HG03469 (cell line): ENCODE measurements at regions not wholly inside any gene's neighbourhood (a gene's known extent, or its start where the extent isn't known, plus 50 kb on each side); places are given as distances from the start of the nearest gene placed in this dataset.
"Not testable (repeated sequence)": the region's sequence is repeated elsewhere in the genome, so short reads cannot be mapped to it uniquely, and the experiment has no call there.

Experiments
- ATAC-seq: cut with Tn5 transposase; IDR thresholded peaks from one replicate; pipeline ENCODE4 v1.9.1; 2021; ENCODE audit warnings: mild to moderate bottlenecking, moderate library complexity, moderate number of reproducible peaks; ENCODE audit not compliant: unreplicated experiment

GRCh38 chr16:85200471-85201278 is 88.4 kb upstream of the CIBAR2 start:
- ATAC-seq: no peak

DNA sequence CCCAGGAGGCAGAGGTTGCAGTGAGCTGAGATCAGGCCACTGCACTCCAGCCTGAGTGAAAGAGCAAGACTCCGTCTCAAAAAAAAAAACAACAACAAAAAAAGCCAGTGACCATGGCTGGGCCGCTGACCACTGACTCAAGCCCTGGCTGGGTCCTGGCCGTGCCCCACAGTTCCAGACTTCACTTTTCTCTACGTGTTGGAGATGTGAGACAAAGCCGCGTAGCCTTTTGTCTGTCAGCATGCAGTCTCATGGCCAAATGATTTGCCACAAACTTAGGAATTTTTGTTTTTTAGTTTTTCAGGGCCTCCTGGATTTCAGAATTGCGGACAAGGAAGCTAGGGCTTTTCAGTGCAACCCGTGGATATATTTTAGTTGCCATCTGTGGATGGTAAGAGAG is 89.3 kb upstream of the CIBAR2 start:
- no peak for ATAC-seq

DNA sequence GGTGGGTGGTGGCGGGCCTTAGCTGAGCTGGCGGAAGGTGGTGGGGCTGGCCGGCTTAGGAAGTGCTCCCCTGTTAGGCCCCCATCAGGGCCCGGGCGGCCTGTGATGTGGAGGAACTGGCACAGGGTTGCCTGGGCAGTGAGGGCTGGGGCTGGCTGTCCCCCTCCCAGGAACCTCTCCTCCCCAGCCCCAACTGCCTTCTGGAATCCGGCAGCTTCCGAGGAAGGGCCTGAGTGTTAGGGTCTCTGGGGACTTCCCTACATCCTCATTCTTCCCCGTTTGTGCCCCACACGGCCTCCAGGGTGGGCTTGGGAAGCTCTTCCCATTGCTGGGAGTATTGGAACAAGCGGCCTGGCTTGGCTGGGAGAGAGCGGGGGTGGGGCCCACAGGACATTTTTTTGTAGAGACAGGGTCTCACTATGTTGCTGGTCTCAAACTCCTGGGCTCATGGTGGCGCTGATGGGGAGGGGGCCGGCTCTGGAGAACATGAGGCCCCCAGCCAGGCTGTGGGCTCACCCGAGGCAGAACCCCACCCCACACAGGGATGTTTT is 89.9 kb upstream of the CIBAR2 start:
- ATAC-seq: no peak

GRCh38 chr16:85202631-85203461 is 90.6 kb upstream of the CIBAR2 start:
- ATAC-seq: no peak

GRCh38 chr16:85203462-85203813 is 91.2 kb upstream of the CIBAR2 start:
- no peak for ATAC-seq

GRCh38 chr16:85204242-85205010 is 92.2 kb upstream of the CIBAR2 start:
- no peak for ATAC-seq

GRCh38 chr16:85205257-85205656 is 93.0 kb upstream of the CIBAR2 start:
- not testable (repeated sequence) for ATAC-seq

- no peak for ATAC-seq
Measured at GRCh38 chr16:85205747-85206471, 93.6 kb upstream of the CIBAR2 start.

DNA sequence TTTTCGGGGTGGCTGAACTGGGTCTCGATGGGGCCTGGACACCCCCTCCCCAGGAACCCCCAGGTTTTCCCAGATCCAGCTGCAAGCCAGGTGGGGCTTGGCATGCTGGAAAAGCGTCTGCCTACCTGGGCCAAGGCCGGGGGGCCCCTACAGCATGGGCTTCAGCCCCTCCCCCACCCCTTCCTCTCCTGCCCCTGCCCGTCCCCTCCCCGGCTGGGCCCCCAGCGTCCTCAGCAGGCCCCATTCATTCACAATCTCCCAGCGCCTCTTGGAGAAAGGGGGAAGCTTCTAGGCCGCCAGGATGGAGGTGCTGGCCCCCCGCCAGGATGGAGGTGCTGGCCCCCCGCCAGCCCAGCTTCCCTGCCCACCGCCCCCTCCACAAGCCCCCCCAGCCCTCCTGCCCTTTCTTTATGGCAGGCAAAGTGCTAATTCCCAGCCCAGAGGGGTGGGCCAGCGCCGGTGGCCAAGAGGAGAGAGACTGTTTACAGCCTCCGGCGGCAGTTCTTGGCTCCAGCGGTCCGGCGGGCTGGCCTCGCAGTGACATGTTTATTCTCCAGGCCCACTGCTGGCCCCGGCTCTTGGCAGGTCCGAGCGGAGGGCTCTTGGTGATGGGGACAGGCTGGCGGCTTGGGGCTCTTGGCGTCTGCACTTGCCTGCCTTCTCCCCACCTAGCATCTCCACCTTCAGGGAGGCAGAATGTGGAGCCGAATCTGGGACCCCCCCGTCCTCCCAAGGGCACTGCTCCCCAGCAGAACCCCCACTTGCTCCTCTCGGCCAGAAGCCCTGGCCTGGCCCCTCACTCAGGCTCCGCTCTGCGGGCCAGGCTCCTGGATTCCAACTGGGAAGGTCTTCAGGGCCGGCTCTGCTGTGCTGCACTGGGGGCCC is 94.4 kb upstream of the CIBAR2 start:
- no peak for ATAC-seq

DNA sequence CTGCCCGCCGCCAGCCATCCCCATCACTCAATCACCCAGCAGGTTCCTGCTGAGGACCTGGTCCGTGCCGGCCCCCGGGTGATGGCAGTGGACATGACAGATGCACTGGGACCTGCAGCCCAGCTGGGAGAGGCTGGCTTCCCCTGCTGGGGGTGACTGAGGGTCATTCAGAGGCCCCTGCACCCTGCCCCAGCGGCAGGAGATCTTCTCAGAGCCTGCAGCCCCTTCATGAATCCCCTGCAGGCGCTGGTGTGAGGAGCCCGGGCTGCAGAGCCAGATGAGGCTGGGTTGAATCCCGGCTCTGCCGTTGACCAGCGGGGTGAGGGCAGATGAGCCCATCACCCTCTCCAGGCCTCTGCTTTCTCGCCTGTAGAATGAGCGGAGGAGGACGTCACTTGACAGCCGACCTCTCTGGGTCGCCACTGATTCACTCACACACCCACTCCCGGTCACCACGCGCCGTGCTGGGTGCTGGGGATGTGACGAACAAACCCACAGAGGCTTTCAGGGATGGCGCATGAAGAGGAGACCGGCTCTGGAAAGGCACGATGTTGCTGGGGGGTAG is 95.2 kb upstream of the CIBAR2 start:
- ATAC-seq: no peak

DNA sequence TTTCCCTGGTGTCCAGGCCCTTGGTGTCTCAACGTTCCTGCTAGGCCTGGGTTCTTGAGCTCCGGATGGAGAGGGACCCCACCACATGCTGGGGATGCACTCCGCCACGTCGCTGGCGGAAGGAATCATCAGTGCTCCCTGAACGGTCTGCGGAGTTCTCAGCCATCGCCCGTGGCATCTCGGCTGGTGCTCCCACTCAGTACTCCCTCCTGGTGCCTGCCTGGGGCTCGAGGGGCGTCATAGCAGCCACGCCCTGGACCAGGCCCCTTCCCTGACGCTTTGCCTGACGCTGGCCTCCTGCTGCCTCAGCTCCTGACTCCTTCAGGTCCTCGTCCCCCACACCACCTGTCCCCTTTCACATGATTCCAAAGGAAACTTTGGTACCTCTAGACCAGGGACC is 95.9 kb upstream of the CIBAR2 start:
- no peak for ATAC-seq

DNA sequence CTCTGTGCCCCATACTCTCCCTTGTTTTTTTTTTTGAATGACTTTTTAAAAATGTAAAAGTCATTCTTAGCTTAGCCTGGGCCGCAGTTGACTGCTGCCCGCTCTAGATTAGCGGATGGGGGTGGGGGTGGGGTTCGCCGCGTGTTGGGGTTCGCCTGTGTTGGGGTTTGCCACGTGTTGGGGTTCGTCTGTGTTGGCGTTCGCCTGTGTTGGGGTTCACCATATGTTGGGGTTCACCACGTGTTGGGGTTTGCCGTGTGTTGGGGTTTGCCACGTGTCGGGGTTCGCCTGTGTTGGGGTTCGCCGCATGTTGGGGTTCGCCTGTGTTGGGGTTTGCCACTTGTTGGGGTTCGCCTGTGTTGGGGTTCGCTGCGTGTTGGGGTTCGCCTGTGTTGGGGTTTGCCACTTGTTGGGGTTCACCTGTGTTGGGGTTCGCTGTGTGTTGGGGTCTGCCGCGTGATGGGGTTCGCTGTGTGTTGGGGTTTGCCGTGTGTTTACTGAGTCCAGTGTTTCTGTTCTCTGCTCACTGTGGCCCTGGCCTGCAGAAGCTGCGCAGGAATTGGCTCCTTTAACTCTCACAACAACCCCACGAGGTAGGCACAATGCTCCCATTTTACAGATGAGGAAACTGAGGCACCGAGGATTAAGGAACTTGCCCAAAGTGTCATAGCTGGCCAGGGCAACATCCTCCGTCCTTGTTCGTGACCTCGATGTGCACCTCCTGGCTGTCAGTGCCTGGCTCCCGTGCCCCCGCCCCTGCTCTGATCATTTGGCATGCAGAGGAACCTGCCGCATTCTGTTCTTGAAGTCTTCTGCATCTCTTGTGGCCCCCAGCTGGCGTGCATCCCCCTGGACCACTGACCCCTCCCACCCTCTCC is 96.6 kb upstream of the CIBAR2 start:
- no peak for ATAC-seq

- ATAC-seq: no peak
Measured at GRCh38 chr16:85209526-85210121, 97.4 kb upstream of the CIBAR2 start.

DNA sequence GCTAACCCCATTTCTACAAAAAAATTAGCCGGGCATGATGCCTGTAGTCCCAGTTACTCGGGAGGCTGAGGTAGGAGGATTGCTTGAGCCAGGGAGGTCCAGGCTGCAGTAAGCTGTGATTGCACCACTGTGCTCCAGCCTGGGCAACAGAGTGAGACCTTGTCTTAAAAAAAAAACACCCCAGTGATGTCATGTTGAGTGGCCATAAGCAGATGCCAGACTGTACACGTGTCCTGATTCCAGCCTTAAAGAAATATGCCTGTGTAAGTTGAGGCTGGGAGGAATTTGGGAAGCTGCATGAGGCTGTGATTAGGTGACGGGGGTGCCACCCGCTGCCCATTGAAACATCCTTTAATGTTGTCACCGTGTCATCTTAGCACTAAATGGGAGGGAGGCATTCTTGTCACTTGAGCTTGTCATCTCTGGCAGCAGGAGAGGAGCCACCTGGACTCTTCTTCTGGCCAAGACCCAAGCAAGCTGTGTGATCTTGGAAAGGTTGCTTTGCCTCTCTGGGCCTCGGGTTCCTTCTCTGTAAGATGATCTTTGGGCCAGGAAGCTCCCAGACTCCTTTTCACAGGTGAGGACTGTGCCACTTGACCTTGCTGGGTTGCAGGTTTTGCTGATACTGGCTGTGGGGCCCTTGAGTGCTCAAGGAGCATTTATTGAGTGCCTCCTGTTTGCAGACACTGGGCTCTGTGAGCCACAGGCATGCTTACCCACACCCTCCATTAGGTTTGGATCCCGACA is 98.3 kb upstream of the CIBAR2 start:
- no peak for ATAC-seq

GRCh38 chr16:85211271-85211801 is 99.1 kb upstream of the CIBAR2 start:
- ATAC-seq: no peak

DNA sequence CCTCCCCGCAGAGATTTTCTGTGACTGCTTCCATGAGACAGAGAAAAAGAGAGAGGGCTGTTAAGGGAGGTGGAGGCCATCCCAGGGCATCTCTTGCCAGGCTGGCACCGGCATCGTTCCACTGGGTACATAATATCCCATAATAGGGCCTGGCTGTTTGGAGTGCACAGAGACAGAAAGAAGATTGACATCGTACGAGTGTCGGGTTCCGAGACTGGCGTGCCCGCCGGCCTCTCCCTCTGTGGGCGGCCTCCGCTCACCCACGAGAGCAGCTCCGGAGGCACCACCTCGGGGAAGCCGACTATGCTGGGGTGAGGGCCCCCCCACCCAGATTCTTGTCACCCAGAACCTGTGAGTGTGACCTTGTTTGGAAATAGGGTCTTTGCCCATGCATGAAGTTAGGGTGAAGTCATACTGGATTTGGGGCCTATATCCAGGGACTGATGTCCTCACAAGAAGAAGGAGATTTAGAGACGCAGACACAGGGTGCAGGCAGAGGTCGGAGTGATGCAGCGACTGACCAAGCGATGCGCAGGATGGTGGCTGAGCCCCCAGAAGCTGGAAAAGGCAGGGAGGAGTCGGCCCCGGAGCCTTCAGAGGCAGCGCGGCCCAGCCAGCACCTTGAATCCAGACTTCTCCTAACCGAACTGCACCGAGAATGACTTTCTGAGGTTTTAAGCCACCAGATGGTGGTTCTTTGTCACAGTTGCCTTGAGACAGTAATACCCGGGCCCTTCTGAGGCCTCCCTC is 101.8 kb upstream of the CIBAR2 start:
- ATAC-seq: no peak
